Muscle layer of colon (tissue), 2 donors: ENCODE measurements at regions not wholly inside any gene's neighbourhood (a gene's known extent, or its start where the extent isn't known, plus 50 kb on each side); places are given as distances from the start of the nearest gene placed in this dataset.

Source experiments
- H3K27ac ChIP-seq: one replicate; pipeline ENCODE4 v1.7.0; 2013; ENCODE audit warnings: low read depth, mild to moderate bottlenecking, low read length, moderate library complexity
- H3K27me3 ChIP-seq, 2 donors: one replicate each; pipeline ENCODE4 v1.7.0; 2013; ENCODE audit warnings: low read length in 2 of 2, mild to moderate bottlenecking in 2 of 2; ENCODE audit not compliant: insufficient read depth in 2 of 2, control insufficient read depth in 1 of 2
- H3K36me3 ChIP-seq: one replicate; pipeline ENCODE4 v1.7.0; 2013; ENCODE audit warnings: mild to moderate bottlenecking, low read length; ENCODE audit not compliant: insufficient read depth
- H3K4me1 ChIP-seq: one replicate; pipeline ENCODE4 v1.7.0; 2013; ENCODE audit warnings: mild to moderate bottlenecking, low read length; ENCODE audit not compliant: insufficient read depth
- H3K4me3 ChIP-seq, 2 donors: one replicate each; pipeline ENCODE4 v1.7.0; 2013; ENCODE audit warnings: low read length in 2 of 2, low read depth in 1 of 2, mild to moderate bottlenecking in 1 of 2, moderate library complexity in 1 of 2
- H3K9ac ChIP-seq: one replicate; pipeline ENCODE4 v1.7.0; 2013; ENCODE audit warnings: low read length
- H3K9me3 ChIP-seq: one replicate; pipeline ENCODE4 v1.7.0; 2013; ENCODE audit warnings: mild to moderate bottlenecking, low read length
- donor health status: abdominal sarcoma.
- donor health status: Adenocarcinoma of cecum.

DNA sequence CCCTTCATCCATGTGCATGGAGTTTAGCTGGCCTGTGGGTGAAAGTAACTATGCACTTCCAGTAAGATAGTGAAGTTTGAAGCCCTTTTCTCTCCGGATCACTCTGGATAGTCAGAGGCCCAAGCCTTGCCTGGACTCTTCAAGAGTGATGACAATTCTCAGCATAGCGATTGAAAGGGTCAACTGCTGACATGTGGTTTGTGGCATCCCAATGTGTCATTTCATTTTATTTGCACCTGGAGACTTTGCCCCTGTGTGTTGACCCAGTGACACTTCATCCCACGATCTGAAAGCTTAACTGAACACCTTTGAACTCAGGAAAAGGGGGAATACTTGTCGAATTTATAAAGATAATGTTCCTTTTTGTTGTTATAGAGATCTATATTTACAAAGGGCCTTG, 711.9 kb upstream of the TMEM132C start:
- no peak overlapping the region for H3K27ac ChIP-seq
- H3K4me1 ChIP-seq: no peaks in the 10 kb centered on the region
- no peaks in the 10 kb centered on the region for H3K36me3 ChIP-seq
- no peak overlapping the region for H3K4me3 ChIP-seq
- no peaks in the 10 kb centered on the region for H3K9me3 ChIP-seq
- H3K27me3 ChIP-seq: no peaks in the 10 kb centered on the region
- H3K9ac ChIP-seq: no peak overlapping the region

- H3K36me3 ChIP-seq: no peaks in the 10 kb centered on the region
- H3K4me1 ChIP-seq: no peaks in the 10 kb centered on the region
- H3K9ac ChIP-seq: no peak overlapping the region
- no peaks in the 10 kb centered on the region for H3K27me3 ChIP-seq
- H3K9me3 ChIP-seq: no peaks in the 10 kb centered on the region
- no peak overlapping the region for H3K27ac ChIP-seq
- H3K4me3 ChIP-seq: no peak overlapping the region
These were observed 710.6 kb upstream of the TMEM132C start for GRCh38 chr12:127556231-127556886.

DNA sequence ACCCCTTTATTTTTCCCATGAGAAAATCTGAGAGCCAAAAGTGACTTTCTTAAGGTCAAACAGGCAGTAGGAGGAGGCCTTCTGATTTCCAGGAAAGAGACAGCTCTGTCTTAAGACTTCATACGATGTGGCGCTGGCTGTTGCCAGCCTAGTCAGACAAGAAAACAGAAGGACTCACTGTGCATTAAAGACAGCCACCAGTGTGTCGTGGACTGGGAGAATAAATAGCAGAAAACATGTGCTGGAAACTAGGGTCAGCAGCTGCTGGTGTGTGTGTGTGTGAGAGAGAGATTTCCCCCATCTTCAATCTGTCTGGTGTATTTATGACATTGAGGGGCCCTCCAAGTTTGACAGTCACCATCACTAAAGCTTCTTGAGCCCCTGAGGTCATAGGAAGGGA, 708.6 kb upstream of the TMEM132C start:
- Histone ChIP-seq H3K4me3 (no peak overlapping the region), H3K9ac (no peak overlapping the region), H3K27ac (no peak overlapping the region), H3K27me3 (no peaks in the 10 kb centered on the region), H3K9me3 (no peaks in the 10 kb centered on the region), H3K4me1 (no peaks in the 10 kb centered on the region), H3K36me3 (no peaks in the 10 kb centered on the region)

DNA sequence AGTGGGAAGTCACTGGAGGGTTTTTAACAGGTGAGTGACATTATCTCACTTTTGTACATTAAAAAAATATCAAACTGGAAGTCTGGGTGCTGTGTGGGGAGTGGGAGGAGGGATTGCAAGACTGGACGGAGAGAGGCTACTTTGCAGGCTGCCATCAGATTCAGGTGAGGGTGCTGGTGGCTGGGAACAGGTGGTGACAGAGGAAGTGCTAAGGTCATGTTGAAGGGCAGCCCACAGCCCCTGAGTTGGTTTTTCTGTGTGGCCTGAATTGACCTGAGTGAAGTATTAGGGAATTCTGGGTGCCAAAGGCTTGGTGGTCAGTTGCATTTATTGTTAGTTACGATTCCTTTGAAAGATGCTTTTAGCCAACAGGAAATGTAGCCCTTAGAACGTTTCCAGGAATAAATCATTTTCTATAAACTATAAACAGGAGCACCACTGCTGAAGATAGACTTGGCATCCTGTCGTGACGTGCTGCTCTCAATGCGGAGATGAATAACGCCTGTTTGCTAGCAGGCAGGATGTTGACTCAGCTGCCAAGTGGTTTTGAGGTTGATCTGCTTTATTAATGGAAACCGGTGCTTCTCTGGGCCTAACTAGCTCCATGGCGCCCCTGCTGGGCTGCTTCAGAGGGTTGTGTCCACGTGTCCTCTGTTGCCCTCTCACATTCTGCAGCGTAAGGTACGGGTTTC, 707.5 kb upstream of the TMEM132C start:
- Histone ChIP-seq H3K9me3 (no peaks in the 10 kb centered on the region), H3K27me3 (no peaks in the 10 kb centered on the region), H3K4me3 (no peak overlapping the region), H3K4me1 (no peaks in the 10 kb centered on the region), H3K9ac (no peak overlapping the region), H3K36me3 (no peaks in the 10 kb centered on the region), H3K27ac (no peak overlapping the region)

GRCh38 chr12:127560041-127560478, 706.9 kb upstream of the TMEM132C start:
- Histone ChIP-seq H3K9ac (no peak overlapping the region), H3K27me3 (no peaks in the 10 kb centered on the region), H3K4me1 (no peaks in the 10 kb centered on the region), H3K27ac (no peak overlapping the region), H3K9me3 (no peaks in the 10 kb centered on the region), H3K36me3 (no peaks in the 10 kb centered on the region), H3K4me3 (no peak overlapping the region)

GRCh38 chr12:127562816-127563215, 704.2 kb upstream of the TMEM132C start:
- Histone ChIP-seq H3K27me3 (no peaks in the 10 kb centered on the region), H3K4me3 (no peak overlapping the region), H3K36me3 (no peaks in the 10 kb centered on the region), H3K27ac (no peak overlapping the region), H3K4me1 (no peaks in the 10 kb centered on the region), H3K9ac (no peak overlapping the region), H3K9me3 (no peaks in the 10 kb centered on the region)

GRCh38 chr12:127565241-127565640, 701.7 kb upstream of the TMEM132C start:
- Histone ChIP-seq H3K9me3 (no peaks in the 10 kb centered on the region), H3K4me3 (no peak overlapping the region), H3K36me3 (no peaks in the 10 kb centered on the region), H3K9ac (no peak overlapping the region), H3K4me1 (no peaks in the 10 kb centered on the region), H3K27me3 (no peaks in the 10 kb centered on the region), H3K27ac (no peak overlapping the region)

- Histone ChIP-seq H3K9me3 (no peaks in the 10 kb centered on the region), H3K36me3 (no peaks in the 10 kb centered on the region), H3K4me3 (no peak overlapping the region), H3K27ac (no peak overlapping the region), H3K27me3 (no peaks in the 10 kb centered on the region), H3K4me1 (no peaks in the 10 kb centered on the region), H3K9ac (no peak overlapping the region)
These were observed 699.4 kb upstream of the TMEM132C start for GRCh38 chr12:127567531-127567930.

GRCh38 chr12:127570387-127570786, 696.6 kb upstream of the TMEM132C start:
- H3K4me1 ChIP-seq: no peaks in the 10 kb centered on the region
- H3K9me3 ChIP-seq: no peaks in the 10 kb centered on the region
- no peak overlapping the region for H3K27ac ChIP-seq
- H3K4me3 ChIP-seq: no peak overlapping the region
- no peak overlapping the region for H3K9ac ChIP-seq
- no peaks in the 10 kb centered on the region for H3K36me3 ChIP-seq
- H3K27me3 ChIP-seq: no peaks in the 10 kb centered on the region

DNA sequence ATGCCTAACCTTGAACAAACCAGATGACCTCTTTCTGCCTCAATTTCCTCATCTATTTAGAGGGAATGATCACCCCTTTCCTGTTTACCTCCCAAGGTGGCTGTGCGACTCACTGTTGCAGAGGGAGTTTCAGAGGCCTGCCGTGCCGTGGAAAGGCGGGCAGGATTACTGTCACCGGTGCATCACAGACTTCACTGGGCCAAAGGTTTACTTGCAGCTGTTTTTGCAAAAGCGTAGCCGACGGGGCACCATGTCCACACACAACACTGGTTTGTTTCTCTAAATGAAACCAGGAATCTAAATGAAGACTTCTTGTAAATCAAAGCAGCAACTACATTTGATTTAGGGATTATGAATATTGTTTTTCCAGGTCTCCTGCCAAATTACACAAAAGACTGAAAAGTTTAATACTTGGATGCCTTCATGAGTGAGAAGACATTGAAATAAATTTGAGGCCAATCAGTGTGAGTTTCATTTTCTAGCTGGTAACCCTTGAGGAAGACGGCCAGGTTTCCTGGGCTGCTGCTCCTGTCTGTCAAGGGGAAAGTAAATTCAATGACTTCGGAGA, 696.1 kb upstream of the TMEM132C start:
- Histone ChIP-seq H3K36me3 (no peaks in the 10 kb centered on the region), H3K4me1 (no peaks in the 10 kb centered on the region), H3K27me3 (no peaks in the 10 kb centered on the region), H3K27ac (no peak overlapping the region), H3K9ac (no peak overlapping the region), H3K9me3 (no peaks in the 10 kb centered on the region), H3K4me3 (no peak overlapping the region)

DNA sequence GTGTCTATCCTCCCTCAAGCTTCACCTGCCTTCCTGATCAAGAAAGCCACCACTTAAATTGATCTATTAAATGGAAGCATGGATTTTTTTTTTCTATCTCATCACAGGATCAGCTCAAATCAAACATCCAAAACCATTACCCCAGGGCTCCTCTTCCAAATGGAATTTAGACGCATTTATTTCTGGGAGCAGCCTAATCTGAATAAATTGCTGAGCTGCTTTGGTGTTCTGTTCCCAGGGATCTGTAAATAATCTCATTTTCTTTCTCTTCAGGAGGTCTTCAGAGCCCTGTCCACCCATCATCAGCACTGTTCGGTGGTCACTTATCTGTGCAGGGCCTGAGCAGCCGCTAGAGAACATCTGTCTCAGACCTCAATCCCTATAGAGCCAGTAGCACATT, 695.4 kb upstream of the TMEM132C start:
- H3K27ac ChIP-seq: no peak overlapping the region
- no peaks in the 10 kb centered on the region for H3K27me3 ChIP-seq
- no peaks in the 10 kb centered on the region for H3K9me3 ChIP-seq
- H3K4me3 ChIP-seq: no peak overlapping the region
- no peaks in the 10 kb centered on the region for H3K36me3 ChIP-seq
- no peak overlapping the region for H3K9ac ChIP-seq
- H3K4me1 ChIP-seq: no peaks in the 10 kb centered on the region

DNA sequence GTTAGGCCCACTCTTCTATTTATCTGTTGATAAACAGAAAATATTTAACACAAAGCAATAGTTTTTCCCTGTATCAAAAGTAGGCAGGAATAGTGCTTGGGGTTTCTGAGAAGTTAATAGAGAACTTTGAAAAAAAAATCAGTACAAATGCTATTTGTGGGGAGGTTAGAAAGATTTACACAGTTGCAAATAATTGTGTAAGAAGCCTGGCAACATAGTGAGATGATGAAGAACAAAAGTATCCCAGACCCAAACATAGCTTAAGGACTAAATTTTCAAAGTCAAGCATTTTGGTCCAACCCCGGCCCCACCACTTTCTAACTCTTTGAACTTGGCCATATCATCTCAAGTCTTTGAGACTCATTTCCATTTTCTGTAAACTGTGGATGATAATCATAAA, 687.5 kb upstream of the TMEM132C start:
- H3K27me3 ChIP-seq: no peaks in the 10 kb centered on the region
- H3K4me3 ChIP-seq: no peak overlapping the region
- no peaks in the 10 kb centered on the region for H3K36me3 ChIP-seq
- H3K27ac ChIP-seq: no peak overlapping the region
- no peak overlapping the region for H3K9ac ChIP-seq
- no peaks in the 10 kb centered on the region for H3K4me1 ChIP-seq
- no peaks in the 10 kb centered on the region for H3K9me3 ChIP-seq
